GM21367 (cell line): ENCODE measurements at regions not wholly inside any gene's neighbourhood (a gene's known extent, or its start where the extent isn't known, plus 50 kb on each side); places are given as distances from the start of the nearest gene placed in this dataset.
"Not testable (repeated sequence)": the region's sequence is repeated elsewhere in the genome, so short reads cannot be mapped to it uniquely, and the experiment has no call there.

ENCODE experiments used
- ATAC-seq: cut with Tn5 transposase; IDR thresholded peaks from one replicate; pipeline ENCODE4 v1.9.1; 2021; ENCODE audit not compliant: unreplicated experiment

DNA sequence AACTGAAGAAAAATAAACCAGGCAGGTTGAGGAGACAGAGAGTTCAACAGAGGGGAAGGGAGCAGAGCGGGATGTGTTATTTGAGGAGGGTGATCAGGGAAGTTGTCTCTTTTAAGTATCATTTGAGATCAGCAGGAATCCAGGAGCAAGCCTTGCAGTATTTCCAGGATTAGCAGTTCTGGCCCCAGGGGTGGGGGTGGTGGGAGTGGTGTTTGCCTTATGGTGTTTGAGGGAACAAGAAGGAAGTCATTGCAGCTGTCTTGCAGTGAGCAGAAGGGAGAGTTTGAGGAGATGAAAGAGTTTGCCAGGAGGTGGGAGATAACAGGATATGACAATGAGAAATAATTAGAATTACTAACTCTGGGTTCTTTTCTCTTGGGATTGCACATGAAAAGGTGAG, 418.6 kb downstream of the NELL2 start:
- no peak for ATAC-seq

- ATAC-seq = not testable (repeated sequence)
Measured at GRCh38 chr12:44454959-44455358, 421.2 kb downstream of the NELL2 start.

DNA sequence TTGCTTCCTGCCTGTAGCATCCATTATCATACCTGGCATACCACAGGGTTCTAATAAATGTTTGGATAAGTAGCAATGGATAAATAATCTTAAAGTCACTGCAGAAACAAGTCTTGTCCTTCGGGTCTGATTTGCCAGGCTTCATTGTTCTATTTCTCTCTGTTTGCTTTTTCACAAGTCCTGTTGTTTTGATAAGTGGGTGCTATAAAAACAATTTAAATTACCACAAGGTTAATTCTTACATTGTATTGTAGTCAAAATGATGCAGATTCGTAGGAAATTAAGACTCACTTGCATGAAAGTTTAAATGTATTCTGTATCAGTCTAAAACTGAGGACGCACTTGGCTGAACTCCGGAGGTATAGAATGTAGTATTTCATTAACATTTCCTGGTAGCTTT, 429.9 kb downstream of the NELL2 start:
- no peak for ATAC-seq

- ATAC-seq = peak; percentile 84
Measured at GRCh38 chr12:44441155-44441554, 435.0 kb downstream of the NELL2 start.
